ENCODE measurements at regions not wholly inside any gene's neighbourhood (a gene's known extent, or its start where the extent isn't known, plus 50 kb on each side); places are given as distances from the start of the nearest gene placed in this dataset.

GRCh38 chr2:60262178-60262577, 291.3 kb downstream of the BCL11A start:
- TF ChIP-seq CTCF (IDR thresholded peaks at IDR 0.05; ENCODE audit: low read length) (no peak), EZH2 (IDR thresholded peaks at IDR 0.05; ENCODE audit: borderline replicate concordance, low read length) (no peak)

Measured in OCI-LY1 (cell line).